Astrocyte (in vitro differentiated cells and primary cell): ENCODE measurements at regions not wholly inside any gene's neighbourhood (a gene's known extent, or its start where the extent isn't known, plus 50 kb on each side); places are given as distances from the start of the nearest gene placed in this dataset.

Experiments
- EZH2 ChIP-seq: IDR thresholded peaks from 2 replicates; pipeline ENCODE4 v1.6.1; 2012; ENCODE audit warnings: mild to moderate bottlenecking, low read length, inconsistent platforms; ENCODE audit not compliant: insufficient read depth
- TF ChIP-seq, protein P1 (sequence below): IDR thresholded peaks from 2 replicates; pipeline ENCODE4 v1.5.1; 2011; ENCODE audit warnings: low read depth, mild to moderate bottlenecking, inconsistent platforms, low read length, moderate library complexity; ENCODE audit not compliant: insufficient read depth

DNA sequence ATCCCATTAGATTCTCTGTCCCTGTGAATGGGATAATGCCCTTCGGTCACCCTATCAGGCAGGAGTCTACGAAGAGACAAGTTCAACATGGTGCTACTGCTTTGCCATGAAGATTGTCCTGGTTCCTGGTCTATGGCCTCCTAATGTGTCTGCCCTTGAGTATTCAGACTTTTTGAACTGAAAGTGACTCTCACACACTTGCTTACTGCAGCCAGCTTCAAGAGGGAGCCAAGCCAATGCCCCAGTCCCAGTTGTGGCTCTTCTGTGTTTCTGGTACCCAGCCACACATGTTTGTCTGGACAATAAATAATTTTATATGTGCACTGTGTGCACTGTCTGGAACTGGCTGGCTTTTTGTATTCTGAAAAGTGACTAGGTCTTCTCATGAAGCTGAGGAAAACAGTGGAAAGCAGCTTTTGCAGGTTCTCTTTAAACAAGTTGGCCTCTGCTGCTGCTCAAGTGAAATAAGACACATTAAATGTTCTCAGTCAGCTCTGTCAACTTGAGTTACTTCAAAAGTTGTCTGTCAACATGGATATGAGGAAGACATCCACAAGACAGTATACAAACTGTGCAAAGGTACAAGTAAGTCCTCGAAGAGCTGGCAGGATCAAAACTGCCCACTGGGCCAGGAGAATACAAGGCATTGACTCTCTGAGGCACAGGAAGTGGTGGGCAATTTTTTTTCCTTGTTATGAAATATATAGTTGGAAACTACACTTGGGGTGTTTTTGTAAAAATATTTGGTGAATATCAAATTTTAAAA lies 60.0 kb downstream of the ZNF608 start:
- TF ChIP-seq EZH2: no peak
- TF ChIP-seq, protein P1, sequence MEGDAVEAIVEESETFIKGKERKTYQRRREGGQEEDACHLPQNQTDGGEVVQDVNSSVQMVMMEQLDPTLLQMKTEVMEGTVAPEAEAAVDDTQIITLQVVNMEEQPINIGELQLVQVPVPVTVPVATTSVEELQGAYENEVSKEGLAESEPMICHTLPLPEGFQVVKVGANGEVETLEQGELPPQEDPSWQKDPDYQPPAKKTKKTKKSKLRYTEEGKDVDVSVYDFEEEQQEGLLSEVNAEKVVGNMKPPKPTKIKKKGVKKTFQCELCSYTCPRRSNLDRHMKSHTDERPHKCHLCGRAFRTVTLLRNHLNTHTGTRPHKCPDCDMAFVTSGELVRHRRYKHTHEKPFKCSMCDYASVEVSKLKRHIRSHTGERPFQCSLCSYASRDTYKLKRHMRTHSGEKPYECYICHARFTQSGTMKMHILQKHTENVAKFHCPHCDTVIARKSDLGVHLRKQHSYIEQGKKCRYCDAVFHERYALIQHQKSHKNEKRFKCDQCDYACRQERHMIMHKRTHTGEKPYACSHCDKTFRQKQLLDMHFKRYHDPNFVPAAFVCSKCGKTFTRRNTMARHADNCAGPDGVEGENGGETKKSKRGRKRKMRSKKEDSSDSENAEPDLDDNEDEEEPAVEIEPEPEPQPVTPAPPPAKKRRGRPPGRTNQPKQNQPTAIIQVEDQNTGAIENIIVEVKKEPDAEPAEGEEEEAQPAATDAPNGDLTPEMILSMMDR: no peak
